Stimulated activated CD4-positive, alpha-beta T cell treated with anti-CD3 and anti-CD28 coated beads, Interleukin-1b, Interleukin-23, amount 100 ng/mL, for 1 hour (primary cell): ENCODE measurements at regions not wholly inside any gene's neighbourhood (a gene's known extent, or its start where the extent isn't known, plus 50 kb on each side); places are given as distances from the start of the nearest gene placed in this dataset.

Experiments used
- DNase-seq, 2 donors: peaks; one replicate each; pipeline ENCODE4 v3.0.0-alpha.2; 2020; ENCODE audit warnings: low read depth in 2 of 2

- no peak for DNase-seq
Measured at GRCh38 chrX:39907964-39908661, 189.6 kb downstream of the BCOR start.

GRCh38 chrX:39909996-39910395 lies 187.8 kb downstream of the BCOR start:
- no peak for DNase-seq

GRCh38 chrX:39910651-39911050 lies 187.1 kb downstream of the BCOR start:
- no peak for DNase-seq

GRCh38 chrX:39911278-39911897 lies 186.4 kb downstream of the BCOR start:
- DNase-seq: no peak

- DNase-seq: no peak
Measured at GRCh38 chrX:39912126-39912525, 185.6 kb downstream of the BCOR start.

- no peak for DNase-seq
Measured at GRCh38 chrX:39915081-39915480, 182.7 kb downstream of the BCOR start.

- no peak for DNase-seq
Measured at GRCh38 chrX:39915596-39915995, 182.2 kb downstream of the BCOR start.

- no peak for DNase-seq
Measured at GRCh38 chrX:39921838-39922237, 175.9 kb downstream of the BCOR start.

- DNase-seq: no peak
Measured at GRCh38 chrX:39922488-39922887, 175.3 kb downstream of the BCOR start.

- no peak for DNase-seq
Measured at GRCh38 chrX:39922926-39923325, 174.8 kb downstream of the BCOR start.

GRCh38 chrX:39927380-39927779 lies 170.4 kb downstream of the BCOR start:
- no peak for DNase-seq

GRCh38 chrX:39928704-39929378 lies 168.9 kb downstream of the BCOR start:
- no peak for DNase-seq

- DNase-seq: no peak
Measured at GRCh38 chrX:39929379-39930025, 168.3 kb downstream of the BCOR start.

GRCh38 chrX:39930786-39931528 lies 166.8 kb downstream of the BCOR start:
- DNase-seq: no peak

- no peak for DNase-seq
Measured at GRCh38 chrX:39931529-39932282, 166.1 kb downstream of the BCOR start.

GRCh38 chrX:39935411-39936064 lies 162.2 kb downstream of the BCOR start:
- no peak for DNase-seq

- no peak for DNase-seq
Measured at GRCh38 chrX:39936886-39937770, 160.6 kb downstream of the BCOR start.

GRCh38 chrX:39938466-39938865 lies 159.3 kb downstream of the BCOR start:
- no peak for DNase-seq

- no peak for DNase-seq
Measured at GRCh38 chrX:39939678-39940077, 158.1 kb downstream of the BCOR start.
